ENCODE measurements at regions not wholly inside any gene's neighbourhood (a gene's known extent, or its start where the extent isn't known, plus 50 kb on each side); places are given as distances from the start of the nearest gene placed in this dataset.

DNA sequence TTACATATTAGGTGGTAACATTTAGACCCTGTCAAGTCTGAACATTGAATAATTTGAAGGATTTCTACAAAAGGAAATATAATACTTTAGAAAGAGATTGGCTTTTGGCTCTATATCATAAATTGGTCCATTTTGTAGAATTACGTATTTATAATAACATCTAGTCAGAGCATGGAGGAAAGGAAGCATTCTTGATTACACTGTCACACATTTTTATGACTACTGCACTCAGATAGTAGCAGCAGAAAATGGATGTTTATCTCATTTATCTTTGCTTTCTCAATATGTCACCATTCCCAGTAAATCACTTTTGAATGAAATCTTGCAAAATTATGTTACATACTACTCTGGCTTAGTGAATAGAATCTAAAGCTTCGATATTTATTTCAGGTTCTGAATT lies 1234.6 kb downstream of the CDY2B start:
- TF ChIP-seq, protein P1, sequence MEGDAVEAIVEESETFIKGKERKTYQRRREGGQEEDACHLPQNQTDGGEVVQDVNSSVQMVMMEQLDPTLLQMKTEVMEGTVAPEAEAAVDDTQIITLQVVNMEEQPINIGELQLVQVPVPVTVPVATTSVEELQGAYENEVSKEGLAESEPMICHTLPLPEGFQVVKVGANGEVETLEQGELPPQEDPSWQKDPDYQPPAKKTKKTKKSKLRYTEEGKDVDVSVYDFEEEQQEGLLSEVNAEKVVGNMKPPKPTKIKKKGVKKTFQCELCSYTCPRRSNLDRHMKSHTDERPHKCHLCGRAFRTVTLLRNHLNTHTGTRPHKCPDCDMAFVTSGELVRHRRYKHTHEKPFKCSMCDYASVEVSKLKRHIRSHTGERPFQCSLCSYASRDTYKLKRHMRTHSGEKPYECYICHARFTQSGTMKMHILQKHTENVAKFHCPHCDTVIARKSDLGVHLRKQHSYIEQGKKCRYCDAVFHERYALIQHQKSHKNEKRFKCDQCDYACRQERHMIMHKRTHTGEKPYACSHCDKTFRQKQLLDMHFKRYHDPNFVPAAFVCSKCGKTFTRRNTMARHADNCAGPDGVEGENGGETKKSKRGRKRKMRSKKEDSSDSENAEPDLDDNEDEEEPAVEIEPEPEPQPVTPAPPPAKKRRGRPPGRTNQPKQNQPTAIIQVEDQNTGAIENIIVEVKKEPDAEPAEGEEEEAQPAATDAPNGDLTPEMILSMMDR (IDR thresholded peaks at IDR 0.05; ENCODE audit: low read depth, low read length, poor library complexity, severe bottlenecking) = no peak
- TF ChIP-seq EZH2phosphoT487 (IDR thresholded peaks at IDR 0.05; ENCODE audit: borderline replicate concordance, low read length) = no peak
